Liver (tissue), 3 donors: ENCODE measurements at regions not wholly inside any gene's neighbourhood (a gene's known extent, or its start where the extent isn't known, plus 50 kb on each side); places are given as distances from the start of the nearest gene placed in this dataset.
"Not testable (repeated sequence)": the region's sequence is repeated elsewhere in the genome, so short reads cannot be mapped to it uniquely, and the experiment has no call there.

Experiments used
- CTCF ChIP-seq: fragments of 150-350 bp; IDR thresholded peaks from 2 replicates; pipeline ENCODE4 v1.5.1; 2017; ENCODE audit warnings: improper control_type of control experiment, low read depth, low read length; ENCODE audit not compliant: missing input control
- EGR1 ChIP-seq, 2 donors: IDR thresholded peaks; 2 replicates each; pipeline ENCODE4 v1.6.1; 2016 to 2018; ENCODE audit warnings: antibody characterized with exemption in 2 of 2, low read depth in 2 of 2
- GABPA ChIP-seq, 2 donors: IDR thresholded peaks in 1 of 2; conservative IDR thresholded peaks in 1 of 2; 2 replicates each; pipeline ENCODE4 v1.6.1; 2016; ENCODE audit warnings: antibody characterized with exemption in 2 of 2, mild to moderate bottlenecking in 1 of 2, moderate library complexity in 1 of 2
- MAX ChIP-seq: IDR thresholded peaks from 2 replicates; pipeline ENCODE4 v1.6.1; 2016; ENCODE audit warnings: antibody characterized with exemption
- RAD21 ChIP-seq, 2 donors: IDR thresholded peaks; 2 replicates each; pipeline ENCODE4 v1.6.1; 2016; ENCODE audit warnings: antibody characterized with exemption in 2 of 2, mild to moderate bottlenecking in 2 of 2
- REST ChIP-seq: IDR thresholded peaks from 2 replicates; pipeline ENCODE4 v1.6.1; 2016; ENCODE audit warnings: antibody characterized with exemption, mild to moderate bottlenecking
- RXRA ChIP-seq, 2 donors: IDR thresholded peaks; 2 replicates each; pipeline ENCODE4 v1.6.1; 2017 to 2018; ENCODE audit warnings: antibody characterized with exemption in 2 of 2, mild to moderate bottlenecking in 1 of 2
- SP1 ChIP-seq: IDR thresholded peaks from 2 replicates; pipeline ENCODE4 v1.6.1; 2018; ENCODE audit warnings: antibody characterized with exemption, mild to moderate bottlenecking
- TAF1 ChIP-seq: conservative IDR thresholded peaks from 2 replicates; pipeline ENCODE4 v1.6.1; 2016; ENCODE audit warnings: antibody characterized with exemption, mild to moderate bottlenecking
- TF ChIP-seq, protein P1 (sequence below): IDR thresholded peaks from 2 replicates; pipeline ENCODE4 v1.6.1; 2016; ENCODE audit warnings: antibody characterized with exemption
- donor health status: healthy.
- donor health status: healthy.

DNA sequence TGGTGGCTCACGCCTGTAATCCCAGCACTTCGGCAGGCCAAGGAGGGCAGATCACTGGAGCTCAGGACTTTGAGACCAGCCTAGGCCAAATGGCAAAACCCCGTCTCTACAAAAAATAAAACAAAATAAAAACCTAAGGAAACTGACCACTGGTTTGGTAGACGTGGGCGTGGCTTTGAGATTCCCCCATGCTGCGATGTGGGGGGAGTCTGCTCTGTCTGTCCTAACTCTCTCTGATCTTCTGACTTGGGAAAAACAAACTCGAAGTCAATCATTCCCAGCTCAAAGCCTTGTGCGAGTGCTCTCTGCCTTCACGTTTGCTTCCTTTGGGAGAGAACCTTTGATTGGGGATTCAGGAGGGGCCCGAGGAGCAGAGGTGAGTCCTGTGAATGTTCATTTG, 369.1 kb upstream of the USP9Y start:
- TF ChIP-seq, protein P1, sequence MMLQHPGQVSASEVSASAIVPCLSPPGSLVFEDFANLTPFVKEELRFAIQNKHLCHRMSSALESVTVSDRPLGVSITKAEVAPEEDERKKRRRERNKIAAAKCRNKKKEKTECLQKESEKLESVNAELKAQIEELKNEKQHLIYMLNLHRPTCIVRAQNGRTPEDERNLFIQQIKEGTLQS = not testable (repeated sequence)
- TF ChIP-seq CTCF; RAD21 (IDR thresholded peaks at IDR 0.05); TAF1; MAX; RXRA (IDR thresholded peaks at IDR 0.05); GABPA (IDR thresholded peaks at IDR 0.05 in 1 of 2, conservative IDR thresholded peaks at IDR 0.05 in 1 of 2); REST; EGR1 (IDR thresholded peaks at IDR 0.05; ENCODE audit: low read depth in 2 of 2); SP1: not testable (repeated sequence)
